Thyroid gland (tissue), 4 donors: ENCODE measurements at regions not wholly inside any gene's neighbourhood (a gene's known extent, or its start where the extent isn't known, plus 50 kb on each side); places are given as distances from the start of the nearest gene placed in this dataset.

Source experiments
- DNase-seq, 2 donors: peaks; one replicate each; pipeline ENCODE4 v3.0.0-alpha.2; 2019
- H3K27ac ChIP-seq, 3 donors: fragments of 200-600 bp; sonication (generic); 1 replicate in 2 of 3; 2 replicates in 1 of 3; pipeline ENCODE4 v1.5.1; 2016 to 2019; ENCODE audit warnings: mild to moderate bottlenecking in 1 of 3, moderate library complexity in 1 of 3
- H3K27me3 ChIP-seq: fragments of 200-600 bp; sonication (generic); one replicate; pipeline ENCODE4 v1.5.1; 2019
- H3K36me3 ChIP-seq, 2 donors: fragments of 200-600 bp; sonication (generic); one replicate each; pipeline ENCODE4 v1.5.1; 2016 to 2019
- H3K4me1 ChIP-seq, 2 donors: fragments of 200-600 bp; sonication (generic); one replicate each; pipeline ENCODE4 v1.5.1; 2017 to 2019
- H3K4me3 ChIP-seq, 3 donors: fragments of 200-600 bp; sonication (generic); replicated peaks in 1 of 3; 1 replicate in 2 of 3; 2 replicates in 1 of 3; pipeline ENCODE4 v1.5.1; 2016; ENCODE audit warnings: mild to moderate bottlenecking in 1 of 3
- H3K9me3 ChIP-seq: fragments of 200-600 bp; sonication (generic); one replicate; pipeline ENCODE4 v1.5.1; 2017
- CTCF ChIP-seq, 6 experiments: fragments of 200-600 bp in 3 of 6; fragments of 450-650 bp in 3 of 6; sonication (generic) in 3 of 6; IDR thresholded peaks; one replicate each; pipeline ENCODE4 v1.5.1; 2016 to 2019; ENCODE audit warnings: antibody characterized with exemption in 6 of 6, mild to moderate bottlenecking in 2 of 6, inconsistent platforms in 1 of 6, moderate library complexity in 1 of 6
- POLR2A ChIP-seq, 2 donors: fragments of 450-650 bp; IDR thresholded peaks; one replicate each; pipeline ENCODE4 v1.6.1; 2017; ENCODE audit warnings: antibody characterized with exemption in 2 of 2, mild to moderate bottlenecking in 2 of 2, moderate library complexity in 1 of 2
- WGBS, 2 donors: methylation state at CpG; one replicate each; pipeline ENCODE4 v1.1.5; 2017; 5-methylcytosine and 5-hydroxymethylcytosine counted together
- intact Hi-C: fragments of 100-400 bp; cut with DNase I; formaldehyde crosslinking; loops from one replicate; pipeline ENCODE4 v1.15.1; 2023

- TF ChIP-seq CTCF (IDR thresholded peaks at IDR 0.05), result no peak
- TF ChIP-seq POLR2A (IDR thresholded peaks at IDR 0.05), result no peak
- H3K9me3 ChIP-seq, result no peaks in the 10 kb centered on the region
- no peak for DNase-seq
- H3K27me3 ChIP-seq, result no peaks in the 10 kb centered on the region
- H3K27ac ChIP-seq, result no peak overlapping the region
- no peaks in the 10 kb centered on the region for H3K36me3 ChIP-seq
- no peak overlapping the region for H3K4me3 ChIP-seq
- 96 to 98% methylated on average over 15 of the region's 15 CpGs for WGBS, 2 donors
- intact Hi-C loops, result no loop called here
- no peaks in the 10 kb centered on the region for H3K4me1 ChIP-seq
These were observed 75.7 kb downstream of the RBM43 start for GRCh38 chr2:151186011-151186410.

- Histone ChIP-seq H3K9me3 (no peaks in the 10 kb centered on the region), H3K36me3 (no peaks in the 10 kb centered on the region), H3K27ac (no peak overlapping the region), H3K4me1 (no peaks in the 10 kb centered on the region), H3K4me3 (no peak overlapping the region), H3K27me3 (no peaks in the 10 kb centered on the region)
- intact Hi-C loops, result no loop called here
- DNase-seq, result no peak
- no peak for TF ChIP-seq POLR2A (IDR thresholded peaks at IDR 0.05)
- no peak for TF ChIP-seq CTCF (IDR thresholded peaks at IDR 0.05)
- WGBS, 2 donors, result 70 to 87% methylated on average over 7 of the region's 7 CpGs
These were observed 78.5 kb downstream of the RBM43 start for GRCh38 chr2:151182899-151183809.

- TF ChIP-seq POLR2A (IDR thresholded peaks at IDR 0.05) (no peak), CTCF (IDR thresholded peaks at IDR 0.05) (no peak)
- H3K4me1 ChIP-seq, result no peaks in the 10 kb centered on the region
- WGBS, 2 donors, result 96% methylated on average over 3 of the region's 3 CpGs
- no peaks in the 10 kb centered on the region for H3K9me3 ChIP-seq
- DNase-seq, result no peak
- H3K27ac ChIP-seq, result no peak overlapping the region
- intact Hi-C loops, result no loop called here
- no peaks in the 10 kb centered on the region for H3K36me3 ChIP-seq
- no peak overlapping the region for H3K4me3 ChIP-seq
- no peaks in the 10 kb centered on the region for H3K27me3 ChIP-seq
These were observed 79.3 kb downstream of the RBM43 start for GRCh38 chr2:151182396-151182795.

GRCh38 chr2:151181524-151181923 lies 80.1 kb downstream of the RBM43 start:
- Histone ChIP-seq H3K36me3 (no peaks in the 10 kb centered on the region), H3K4me1 (no peaks in the 10 kb centered on the region), H3K4me3 (no peak overlapping the region), H3K9me3 (no peaks in the 10 kb centered on the region), H3K27me3 (no peaks in the 10 kb centered on the region), H3K27ac (no peak overlapping the region)
- no peak for DNase-seq
- 44 to 59% methylated on average over 6 of the region's 6 CpGs for WGBS, 2 donors
- intact Hi-C loops, result no loop called here
- TF ChIP-seq CTCF (IDR thresholded peaks at IDR 0.05), result no peak
- no peak for TF ChIP-seq POLR2A (IDR thresholded peaks at IDR 0.05)

- no peak for DNase-seq
- Histone ChIP-seq H3K4me1 (no peaks in the 10 kb centered on the region), H3K9me3 (no peaks in the 10 kb centered on the region), H3K4me3 (no peak overlapping the region), H3K36me3 (no peaks in the 10 kb centered on the region), H3K27me3 (no peaks in the 10 kb centered on the region), H3K27ac (no peak overlapping the region)
- TF ChIP-seq POLR2A (IDR thresholded peaks at IDR 0.05) (no peak), CTCF (IDR thresholded peaks at IDR 0.05) (no peak)
- intact Hi-C loops, result no loop called here
- WGBS, 2 donors, result 94 to 96% methylated on average over 3 of the region's 3 CpGs
These were observed 81.5 kb downstream of the RBM43 start for GRCh38 chr2:151180123-151180522.
